Esophagus squamous epithelium (tissue), 5 donors: ENCODE measurements at regions not wholly inside any gene's neighbourhood (a gene's known extent, or its start where the extent isn't known, plus 50 kb on each side); places are given as distances from the start of the nearest gene placed in this dataset.

Experiments used
- DNase-seq: peaks from one replicate; lab custom pipeline; 2025; lab: John Stamatoyannopoulos, UW
- H3K27ac ChIP-seq, 4 donors: fragments of 200-600 bp; sonication (generic); one replicate each; pipeline ENCODE4 v1.5.1; 2016 to 2019; ENCODE audit warnings: mild to moderate bottlenecking in 1 of 4
- H3K27me3 ChIP-seq, 4 donors: fragments of 200-600 bp; sonication (generic); 1 replicate in 3 of 4; 2 replicates in 1 of 4; pipeline versions ENCODE4 v1.5.1 to v1.6.0; 2017 to 2021; ENCODE audit warnings: antibody characterized with exemption in 1 of 4
- H3K36me3 ChIP-seq, 3 donors: fragments of 200-600 bp; sonication (generic); one replicate each; pipeline ENCODE4 v1.5.1; 2016 to 2019
- H3K4me1 ChIP-seq, 3 donors: fragments of 200-600 bp; sonication (generic); one replicate each; pipeline ENCODE4 v1.5.1; 2017 to 2019
- H3K4me3 ChIP-seq, 4 donors: fragments of 200-600 bp; sonication (generic); 1 replicate in 3 of 4; 2 replicates in 1 of 4; pipeline ENCODE4 v1.5.1; 2016 to 2019; ENCODE audit warnings: mild to moderate bottlenecking in 2 of 4, moderate library complexity in 1 of 4
- H3K9me3 ChIP-seq, 3 donors: fragments of 200-600 bp; sonication (generic); one replicate each; pipeline ENCODE4 v1.5.1; 2016 to 2019
- POLR2A ChIP-seq, 4 donors: fragments of 450-650 bp; IDR thresholded peaks; one replicate each; pipeline ENCODE4 v1.6.1; 2017; ENCODE audit warnings: antibody characterized with exemption in 4 of 4, mild to moderate bottlenecking in 4 of 4, moderate library complexity in 3 of 4
- WGBS, 2 donors: methylation state at CpG; one replicate each; pipeline ENCODE4 v1.1.5; 2018; 5-methylcytosine and 5-hydroxymethylcytosine counted together
- intact Hi-C: fragments of 100-400 bp; cut with DNase I; formaldehyde crosslinking; loops from one replicate; pipeline ENCODE4 v1.15.0; 2022
- TF ChIP-seq, protein P1 (sequence below), 6 experiments: fragments of 450-650 bp in 4 of 6; fragments of 200-600 bp in 2 of 6; sonication (generic) in 2 of 6; IDR thresholded peaks; one replicate each; pipeline ENCODE4 v1.5.1; 2016 to 2019; ENCODE audit warnings: antibody characterized with exemption in 6 of 6, mild to moderate bottlenecking in 4 of 6, moderate library complexity in 4 of 6
- donor health status: DM: yes; HTN: yes; CAD: no.

DNA sequence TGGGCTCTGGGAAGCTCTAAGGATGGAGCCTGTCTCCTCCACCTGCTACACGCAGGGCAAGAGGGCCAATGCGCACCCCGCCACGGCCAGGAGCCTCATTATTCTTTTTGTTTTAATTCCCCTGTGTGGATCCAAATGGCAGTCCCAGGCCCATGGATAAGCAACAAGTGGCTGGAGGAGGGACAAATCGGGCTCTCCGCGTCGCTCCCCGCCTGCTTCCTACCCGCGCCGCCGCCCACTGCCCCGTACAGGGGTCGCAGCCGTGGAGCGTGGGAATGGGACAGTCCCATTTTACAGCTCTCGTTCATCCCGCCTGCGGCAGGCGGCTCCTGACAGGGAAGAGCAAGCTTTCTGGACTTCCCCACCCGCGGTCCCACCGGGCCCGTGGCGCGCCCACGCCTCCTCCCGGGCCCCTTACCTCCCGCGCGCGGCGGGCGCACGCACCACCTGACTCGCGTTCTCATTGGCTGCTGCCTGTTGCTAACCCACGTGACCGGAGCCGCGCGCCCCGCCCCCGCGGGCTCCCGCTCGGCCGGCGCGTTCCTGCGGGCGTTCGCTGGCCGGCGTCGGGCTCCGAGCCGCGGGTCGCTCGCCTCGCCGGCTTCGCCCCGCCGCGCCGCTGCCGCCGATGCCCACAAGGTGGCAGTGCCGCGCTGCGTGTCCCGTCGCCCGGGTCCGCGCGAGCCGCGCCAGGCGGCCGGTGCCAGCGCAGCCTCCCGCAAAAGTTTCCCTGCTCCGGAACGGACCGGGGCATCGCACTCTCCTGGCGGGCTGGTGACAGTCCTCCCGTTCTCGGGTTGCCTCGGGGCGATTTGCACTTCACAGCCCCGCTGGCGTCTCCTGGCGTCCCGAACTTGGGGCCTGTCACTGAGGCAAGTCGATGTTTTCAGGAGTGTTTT, 93.3 kb downstream of the CD83 start:
- Histone ChIP-seq H3K27me3 (no peaks in the 10 kb centered on the region), H3K4me3 (peak overlapping the region; percentile 49 to 83 (median 78)), H3K9me3 (no peaks in the 10 kb centered on the region), H3K36me3 (no peaks in the 10 kb centered on the region), H3K27ac (peak overlapping the region; percentile 78 to 91 (median 88)), H3K4me1 (peaks cover 7 to 25% (median 17%) of the 10 kb centered on the region in 3 donors)
- peak; percentile 49 for DNase-seq
- 5 to 10% methylated on average over 5 to 15 of the region's 100 CpGs for WGBS, 2 donors
- intact Hi-C loops = loop anchor here (10.0 kb wide), 1 partner anchor 1034 kb away; the partner anchor contains the start of gene JARID2
- peak in 3 of 4 donors; percentile 10 to 74 (median 53) for TF ChIP-seq POLR2A (IDR thresholded peaks at IDR 0.05)
- TF ChIP-seq, protein P1, sequence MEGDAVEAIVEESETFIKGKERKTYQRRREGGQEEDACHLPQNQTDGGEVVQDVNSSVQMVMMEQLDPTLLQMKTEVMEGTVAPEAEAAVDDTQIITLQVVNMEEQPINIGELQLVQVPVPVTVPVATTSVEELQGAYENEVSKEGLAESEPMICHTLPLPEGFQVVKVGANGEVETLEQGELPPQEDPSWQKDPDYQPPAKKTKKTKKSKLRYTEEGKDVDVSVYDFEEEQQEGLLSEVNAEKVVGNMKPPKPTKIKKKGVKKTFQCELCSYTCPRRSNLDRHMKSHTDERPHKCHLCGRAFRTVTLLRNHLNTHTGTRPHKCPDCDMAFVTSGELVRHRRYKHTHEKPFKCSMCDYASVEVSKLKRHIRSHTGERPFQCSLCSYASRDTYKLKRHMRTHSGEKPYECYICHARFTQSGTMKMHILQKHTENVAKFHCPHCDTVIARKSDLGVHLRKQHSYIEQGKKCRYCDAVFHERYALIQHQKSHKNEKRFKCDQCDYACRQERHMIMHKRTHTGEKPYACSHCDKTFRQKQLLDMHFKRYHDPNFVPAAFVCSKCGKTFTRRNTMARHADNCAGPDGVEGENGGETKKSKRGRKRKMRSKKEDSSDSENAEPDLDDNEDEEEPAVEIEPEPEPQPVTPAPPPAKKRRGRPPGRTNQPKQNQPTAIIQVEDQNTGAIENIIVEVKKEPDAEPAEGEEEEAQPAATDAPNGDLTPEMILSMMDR (IDR thresholded peaks at IDR 0.05) = peak; percentile 29 to 99 (median 95)

GRCh38 chr6:14211562-14211942, 94.0 kb downstream of the CD83 start:
- intact Hi-C loops = loop anchor here (10.0 kb wide), 1 partner anchor 1033 kb away; the partner anchor contains the start of gene JARID2
- no peak for TF ChIP-seq POLR2A (IDR thresholded peaks at IDR 0.05)
- TF ChIP-seq, protein P1 (IDR thresholded peaks at IDR 0.05) = no peak
- 17 to 49% methylated on average over 13 to 20 of the region's 20 CpGs for WGBS, 2 donors
- Histone ChIP-seq H3K27me3 (no peaks in the 10 kb centered on the region), H3K4me1 (peaks cover 7 to 25% (median 17%) of the 10 kb centered on the region in 3 donors), H3K27ac (peak overlapping the region; percentile 78 to 91 (median 86)), H3K9me3 (no peaks in the 10 kb centered on the region), H3K4me3 (peak overlapping the region; percentile 49 to 83 (median 78)), H3K36me3 (no peaks in the 10 kb centered on the region)
- peak; percentile 34 for DNase-seq

DNA sequence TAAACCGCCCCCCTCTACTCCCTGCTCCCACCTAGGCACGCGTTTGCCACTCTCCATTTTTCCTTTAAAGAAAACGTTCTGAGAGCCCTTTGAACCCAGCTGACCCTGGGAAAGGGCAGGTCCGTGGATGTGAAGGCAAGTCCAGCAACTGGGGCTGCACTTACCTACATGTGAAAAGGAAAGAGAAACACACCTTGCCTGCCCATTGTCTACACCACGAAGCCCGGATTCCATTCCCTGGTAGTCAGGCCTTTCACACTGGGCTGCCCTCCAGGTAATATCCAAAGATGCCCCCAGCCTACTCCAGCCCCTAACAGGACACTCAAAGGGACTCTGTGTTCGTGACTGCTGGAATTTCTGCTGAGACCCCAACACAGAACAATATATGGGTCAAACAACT, 94.4 kb downstream of the CD83 start:
- Histone ChIP-seq H3K4me1 (peaks cover 7 to 26% (median 17%) of the 10 kb centered on the region in 3 donors), H3K36me3 (no peaks in the 10 kb centered on the region), H3K27me3 (no peaks in the 10 kb centered on the region), H3K4me3 (peak overlapping the region in 3 of 4 donors; percentile 77 to 83 (median 80)), H3K9me3 (no peaks in the 10 kb centered on the region), H3K27ac (peak overlapping the region in 2 of 4 donors; percentile 87 to 91)
- WGBS, 2 donors = 52 to 64% methylated on average over 5 to 8 of the region's 8 CpGs
- intact Hi-C loops = loop anchor here (10.0 kb wide), 1 partner anchor 1033 kb away; the partner anchor contains the start of gene JARID2
- TF ChIP-seq, protein P1 (IDR thresholded peaks at IDR 0.05) = no peak
- TF ChIP-seq POLR2A (IDR thresholded peaks at IDR 0.05) = no peak
- DNase-seq = no peak

- Histone ChIP-seq H3K9me3 (no peaks in the 10 kb centered on the region), H3K36me3 (no peaks in the 10 kb centered on the region), H3K4me3 (no peak overlapping the region), H3K27me3 (no peaks in the 10 kb centered on the region), H3K27ac (no peak overlapping the region), H3K4me1 (peaks cover 7 to 32% (median 17%) of the 10 kb centered on the region in 3 donors)
- intact Hi-C loops = loop anchor here (10.0 kb wide), 1 partner anchor 1032 kb away; the partner anchor contains the start of gene JARID2
- WGBS, 2 donors = 83 to 97% methylated on average over 4 to 5 of the region's 5 CpGs
- no peak for TF ChIP-seq POLR2A (IDR thresholded peaks at IDR 0.05)
- TF ChIP-seq, protein P1 (IDR thresholded peaks at IDR 0.05) = no peak
- DNase-seq = no peak
Observed at GRCh38 chr6:14212632-14213031, 95.1 kb downstream of the CD83 start.
